ENCODE measurements at regions not wholly inside any gene's neighbourhood (a gene's known extent, or its start where the extent isn't known, plus 50 kb on each side); places are given as distances from the start of the nearest gene placed in this dataset.
"Not testable (repeated sequence)": the region's sequence is repeated elsewhere in the genome, so short reads cannot be mapped to it uniquely, and the experiment has no call there.

DNA sequence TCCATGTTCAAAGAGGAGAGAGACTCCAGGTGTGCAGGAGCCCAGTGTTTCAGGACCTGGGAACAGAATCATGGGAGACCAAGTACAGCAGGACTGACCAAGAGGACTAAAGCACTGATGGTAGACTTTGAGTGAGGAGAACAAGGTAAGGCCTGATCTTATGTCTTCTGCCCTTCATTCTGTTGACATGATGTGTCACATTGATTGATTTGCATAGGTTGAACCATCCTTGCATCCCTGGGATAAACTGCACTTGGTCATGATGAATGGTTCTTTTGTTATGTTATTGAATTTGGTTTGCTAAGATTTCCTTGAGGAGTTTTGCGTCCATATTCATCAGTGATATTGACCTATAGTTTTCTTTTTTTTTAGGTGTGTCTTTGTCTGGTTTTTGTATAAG is 497.0 kb downstream of the TMEM121 start:
- H3K27me3 ChIP-seq (ENCODE audit: low read depth), result no peaks in the 10 kb centered on the region
- no peaks in the 10 kb centered on the region for H3K9me3 ChIP-seq (replicated peaks)
- no peak for DNase-seq
- H3K4me3 ChIP-seq, result no peak overlapping the region
- no peak overlapping the region for H3K27ac ChIP-seq (replicated peaks)
- intact Hi-C loops (cut with micrococcal nuclease), result no loop called here
- TF ChIP-seq, protein P1, sequence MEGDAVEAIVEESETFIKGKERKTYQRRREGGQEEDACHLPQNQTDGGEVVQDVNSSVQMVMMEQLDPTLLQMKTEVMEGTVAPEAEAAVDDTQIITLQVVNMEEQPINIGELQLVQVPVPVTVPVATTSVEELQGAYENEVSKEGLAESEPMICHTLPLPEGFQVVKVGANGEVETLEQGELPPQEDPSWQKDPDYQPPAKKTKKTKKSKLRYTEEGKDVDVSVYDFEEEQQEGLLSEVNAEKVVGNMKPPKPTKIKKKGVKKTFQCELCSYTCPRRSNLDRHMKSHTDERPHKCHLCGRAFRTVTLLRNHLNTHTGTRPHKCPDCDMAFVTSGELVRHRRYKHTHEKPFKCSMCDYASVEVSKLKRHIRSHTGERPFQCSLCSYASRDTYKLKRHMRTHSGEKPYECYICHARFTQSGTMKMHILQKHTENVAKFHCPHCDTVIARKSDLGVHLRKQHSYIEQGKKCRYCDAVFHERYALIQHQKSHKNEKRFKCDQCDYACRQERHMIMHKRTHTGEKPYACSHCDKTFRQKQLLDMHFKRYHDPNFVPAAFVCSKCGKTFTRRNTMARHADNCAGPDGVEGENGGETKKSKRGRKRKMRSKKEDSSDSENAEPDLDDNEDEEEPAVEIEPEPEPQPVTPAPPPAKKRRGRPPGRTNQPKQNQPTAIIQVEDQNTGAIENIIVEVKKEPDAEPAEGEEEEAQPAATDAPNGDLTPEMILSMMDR (IDR thresholded peaks at IDR 0.05; ENCODE audit: borderline replicate concordance), result no peak
- H3K4me1 ChIP-seq, result no peaks in the 10 kb centered on the region
- no peaks in the 10 kb centered on the region for H3K36me3 ChIP-seq

DNA sequence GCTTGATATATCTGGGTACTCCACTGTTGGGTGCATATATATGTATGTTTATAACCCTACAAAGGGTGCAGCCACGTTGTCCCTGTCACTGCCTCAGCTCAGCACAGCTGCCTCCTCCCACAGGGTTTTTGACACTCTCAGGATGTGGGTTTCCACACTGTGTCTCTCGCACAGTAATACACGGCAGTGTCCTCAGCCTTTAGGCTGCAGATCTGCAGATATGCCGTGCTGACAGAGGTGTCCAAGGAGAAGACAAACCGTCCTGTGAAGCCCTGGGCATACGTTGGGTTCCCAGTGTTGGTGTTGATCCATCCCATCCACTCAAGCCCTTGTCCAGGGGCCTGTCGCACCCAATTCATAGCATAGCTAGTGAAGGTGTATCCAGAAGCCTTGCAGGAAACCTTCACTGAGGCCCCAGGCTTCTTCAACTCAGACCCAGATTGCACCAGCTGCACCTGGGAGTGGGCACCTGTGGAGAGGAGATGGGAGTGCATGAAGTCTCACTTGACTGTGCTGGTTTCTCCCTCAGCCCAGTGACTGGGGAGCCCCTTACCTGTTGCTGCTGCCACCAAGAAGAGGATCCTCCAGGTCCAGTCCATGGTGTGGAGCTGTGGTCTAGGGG is 498.7 kb downstream of the TMEM121 start:
- TF ChIP-seq, protein P1 (IDR thresholded peaks at IDR 0.05; ENCODE audit: borderline replicate concordance), result no peak
- Histone ChIP-seq H3K4me3 (no peak overlapping the region), H3K36me3 (no peaks in the 10 kb centered on the region), H3K27ac (replicated peaks) (no peak overlapping the region), H3K9me3 (replicated peaks) (no peaks in the 10 kb centered on the region), H3K27me3 (ENCODE audit: low read depth) (peaks cover 15% of the 10 kb centered on the region), H3K4me1 (no peaks in the 10 kb centered on the region)
- intact Hi-C loops (cut with micrococcal nuclease), result no loop called here
- DNase-seq, result no peak

DNA sequence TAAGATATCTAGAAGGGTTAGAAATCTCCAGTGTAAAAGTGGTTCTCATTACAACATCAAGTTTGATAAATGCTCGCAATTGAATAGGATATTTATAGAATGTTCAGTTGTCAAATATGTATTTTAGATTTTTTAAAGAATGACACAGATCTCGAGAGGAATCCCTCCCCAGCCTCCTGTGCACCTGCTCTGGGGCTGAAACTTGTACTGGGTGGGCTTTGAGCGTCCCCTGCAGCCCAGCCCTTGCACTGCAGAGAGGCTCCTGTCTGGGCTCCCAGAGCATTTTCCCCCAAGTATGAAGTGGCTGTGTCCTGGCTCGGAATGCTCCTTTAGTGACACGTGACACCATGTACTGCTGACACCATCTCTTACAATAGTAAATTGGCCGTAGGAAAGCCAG is 499.6 kb downstream of the TMEM121 start:
- TF ChIP-seq, protein P1 (IDR thresholded peaks at IDR 0.05; ENCODE audit: borderline replicate concordance), result no peak
- Histone ChIP-seq H3K4me3 (no peak overlapping the region), H3K9me3 (replicated peaks) (no peaks in the 10 kb centered on the region), H3K4me1 (no peaks in the 10 kb centered on the region), H3K27me3 (ENCODE audit: low read depth) (peaks cover 24% of the 10 kb centered on the region), H3K36me3 (no peaks in the 10 kb centered on the region), H3K27ac (replicated peaks) (no peak overlapping the region)
- intact Hi-C loops (cut with micrococcal nuclease), result no loop called here
- no peak for DNase-seq

DNA sequence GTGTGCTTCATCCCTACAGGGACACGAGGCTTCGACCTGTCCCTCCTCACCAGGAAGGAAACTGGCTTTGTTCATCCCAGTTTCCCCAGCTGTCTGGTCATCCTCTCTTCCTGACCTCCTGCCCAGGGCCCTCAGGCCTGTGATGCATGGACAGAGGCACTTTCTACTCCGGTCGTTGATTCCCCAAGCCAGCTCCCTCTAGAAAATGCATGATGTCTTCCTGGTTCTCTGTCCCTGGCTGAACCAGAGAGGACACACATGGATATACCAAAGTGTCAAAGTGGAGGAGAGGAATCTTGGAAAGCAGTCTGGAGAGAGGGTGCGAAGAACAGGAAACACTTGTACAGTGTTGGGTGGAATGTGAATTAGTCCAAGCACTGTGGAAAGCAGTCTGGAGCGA is 501.4 kb downstream of the TMEM121 start:
- H3K27ac ChIP-seq (replicated peaks); H3K4me3 ChIP-seq; DNase-seq; H3K9me3 ChIP-seq (replicated peaks); H3K36me3 ChIP-seq; intact Hi-C loops (cut with micrococcal nuclease); H3K4me1 ChIP-seq: not testable (repeated sequence)
- H3K27me3 ChIP-seq (ENCODE audit: low read depth), result peaks cover 35% of the 10 kb centered on the region

DNA sequence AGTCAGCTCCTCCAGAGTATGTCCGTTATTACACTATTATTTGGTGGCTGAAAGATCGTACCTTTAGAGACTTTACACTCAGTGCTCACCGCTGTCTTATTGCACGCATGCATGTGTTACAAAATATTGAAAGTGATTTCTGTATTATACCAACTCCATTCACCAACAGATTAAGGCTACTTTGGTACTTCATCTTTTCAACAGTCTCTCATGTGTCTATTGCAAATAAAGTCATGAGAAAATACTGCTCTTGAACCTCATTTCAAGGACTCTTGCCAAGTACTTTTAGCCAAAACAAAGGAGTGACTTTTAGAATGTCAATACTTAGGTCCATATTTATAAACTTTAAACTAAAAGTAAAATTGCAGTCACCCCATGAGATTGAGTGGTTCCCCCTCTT is 503.6 kb downstream of the TMEM121 start:
- no peak for DNase-seq
- TF ChIP-seq, protein P1 (IDR thresholded peaks at IDR 0.05; ENCODE audit: borderline replicate concordance), result no peak
- Histone ChIP-seq H3K27ac (replicated peaks) (no peak overlapping the region), H3K4me1 (no peaks in the 10 kb centered on the region), H3K36me3 (no peaks in the 10 kb centered on the region), H3K27me3 (ENCODE audit: low read depth) (peaks cover 49% of the 10 kb centered on the region), H3K9me3 (replicated peaks) (no peaks in the 10 kb centered on the region), H3K4me3 (no peak overlapping the region)
- intact Hi-C loops (cut with micrococcal nuclease), result no loop called here

DNA sequence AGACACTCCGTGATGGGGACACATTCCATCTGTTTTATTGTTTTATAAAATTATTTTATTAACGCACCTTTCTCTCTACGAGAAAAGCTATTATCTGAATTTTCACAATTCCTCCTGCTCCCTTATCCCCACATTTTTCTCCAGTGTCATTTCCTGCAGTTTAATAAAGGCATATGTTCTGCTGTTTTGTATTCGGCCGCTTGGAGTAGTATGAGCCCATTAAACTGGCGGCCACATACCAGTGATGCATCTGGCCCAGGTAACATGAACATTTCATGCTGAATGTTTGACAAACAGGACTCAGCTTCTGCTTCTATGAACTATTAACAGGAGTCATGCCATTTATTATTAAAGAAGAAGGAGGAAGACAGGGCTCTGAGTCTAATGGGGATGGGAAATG is 511.0 kb downstream of the TMEM121 start:
- H3K27me3 ChIP-seq (ENCODE audit: low read depth), result peaks cover 71% of the 10 kb centered on the region
- H3K4me3 ChIP-seq, result no peak overlapping the region
- intact Hi-C loops (cut with micrococcal nuclease), result no loop called here
- no peaks in the 10 kb centered on the region for H3K9me3 ChIP-seq (replicated peaks)
- no peaks in the 10 kb centered on the region for H3K4me1 ChIP-seq
- no peak overlapping the region for H3K27ac ChIP-seq (replicated peaks)
- no peak for DNase-seq
- TF ChIP-seq, protein P1 (IDR thresholded peaks at IDR 0.05; ENCODE audit: borderline replicate concordance), result no peak
- no peaks in the 10 kb centered on the region for H3K36me3 ChIP-seq
